ENCODE measurements at regions not wholly inside any gene's neighbourhood (a gene's known extent, or its start where the extent isn't known, plus 50 kb on each side); places are given as distances from the start of the nearest gene placed in this dataset.

- TF ChIP-seq, protein P1, sequence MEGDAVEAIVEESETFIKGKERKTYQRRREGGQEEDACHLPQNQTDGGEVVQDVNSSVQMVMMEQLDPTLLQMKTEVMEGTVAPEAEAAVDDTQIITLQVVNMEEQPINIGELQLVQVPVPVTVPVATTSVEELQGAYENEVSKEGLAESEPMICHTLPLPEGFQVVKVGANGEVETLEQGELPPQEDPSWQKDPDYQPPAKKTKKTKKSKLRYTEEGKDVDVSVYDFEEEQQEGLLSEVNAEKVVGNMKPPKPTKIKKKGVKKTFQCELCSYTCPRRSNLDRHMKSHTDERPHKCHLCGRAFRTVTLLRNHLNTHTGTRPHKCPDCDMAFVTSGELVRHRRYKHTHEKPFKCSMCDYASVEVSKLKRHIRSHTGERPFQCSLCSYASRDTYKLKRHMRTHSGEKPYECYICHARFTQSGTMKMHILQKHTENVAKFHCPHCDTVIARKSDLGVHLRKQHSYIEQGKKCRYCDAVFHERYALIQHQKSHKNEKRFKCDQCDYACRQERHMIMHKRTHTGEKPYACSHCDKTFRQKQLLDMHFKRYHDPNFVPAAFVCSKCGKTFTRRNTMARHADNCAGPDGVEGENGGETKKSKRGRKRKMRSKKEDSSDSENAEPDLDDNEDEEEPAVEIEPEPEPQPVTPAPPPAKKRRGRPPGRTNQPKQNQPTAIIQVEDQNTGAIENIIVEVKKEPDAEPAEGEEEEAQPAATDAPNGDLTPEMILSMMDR (optimal IDR thresholded peaks at IDR 0.05 in 1 of 3, IDR thresholded peaks at IDR 0.05 in 1 of 3, conservative IDR thresholded peaks at IDR 0.05 in 1 of 3; ENCODE audit: extremely low read depth in 1 of 3, insufficient read depth in 2 of 3, low read length in 3 of 3) = no peak
- TF ChIP-seq EZH2 (IDR thresholded peaks at IDR 0.05; ENCODE audit: low read length) = no peak
Observed at GRCh38 chr5:158058208-158059120, 199.5 kb upstream of the CLINT1 start.

Measured in keratinocyte (primary cell).